Suprapubic skin (tissue), 3 donors: ENCODE measurements at regions not wholly inside any gene's neighbourhood (a gene's known extent, or its start where the extent isn't known, plus 50 kb on each side); places are given as distances from the start of the nearest gene placed in this dataset.

Source experiments
- CTCF ChIP-seq, 2 donors: fragments of 200-600 bp in 1 of 2; fragments of 450-650 bp in 1 of 2; sonication (generic) in 1 of 2; IDR thresholded peaks; one replicate each; pipeline ENCODE4 v1.5.1; 2016 to 2019; ENCODE audit warnings: antibody characterized with exemption in 2 of 2, mild to moderate bottlenecking in 1 of 2, moderate library complexity in 1 of 2
- EP300 ChIP-seq: sonication (generic); formaldehyde crosslinking; IDR thresholded peaks from one replicate; pipeline ENCODE4 v1.6.1; 2017; ENCODE audit warnings: antibody characterized with exemption
- POLR2A ChIP-seq, 2 donors: fragments of 450-650 bp; IDR thresholded peaks; one replicate each; pipeline ENCODE4 v1.6.1; 2017; ENCODE audit warnings: antibody characterized with exemption in 2 of 2, mild to moderate bottlenecking in 2 of 2, moderate library complexity in 2 of 2

- TF ChIP-seq CTCF (IDR thresholded peaks at IDR 0.05) = no peak
- TF ChIP-seq POLR2A (IDR thresholded peaks at IDR 0.05) = no peak
- TF ChIP-seq EP300 = no peak
Measured at GRCh38 chr15:46997501-46997900, 719.8 kb upstream of the SEMA6D start.
